Dedifferentiated amniotic fluid mesenchymal stem cell (primary cell): ENCODE measurements at regions not wholly inside any gene's neighbourhood (a gene's known extent, or its start where the extent isn't known, plus 50 kb on each side); places are given as distances from the start of the nearest gene placed in this dataset.

Source experiments
- DNase-seq: peaks from one replicate; pipeline ENCODE4 v3.0.0-alpha.2; 2016; ENCODE audit errors: extremely low spot score

GRCh38 chr17:14947671-14948070 lies 317.5 kb downstream of the PMP22 start:
- DNase-seq, result no peak

DNA sequence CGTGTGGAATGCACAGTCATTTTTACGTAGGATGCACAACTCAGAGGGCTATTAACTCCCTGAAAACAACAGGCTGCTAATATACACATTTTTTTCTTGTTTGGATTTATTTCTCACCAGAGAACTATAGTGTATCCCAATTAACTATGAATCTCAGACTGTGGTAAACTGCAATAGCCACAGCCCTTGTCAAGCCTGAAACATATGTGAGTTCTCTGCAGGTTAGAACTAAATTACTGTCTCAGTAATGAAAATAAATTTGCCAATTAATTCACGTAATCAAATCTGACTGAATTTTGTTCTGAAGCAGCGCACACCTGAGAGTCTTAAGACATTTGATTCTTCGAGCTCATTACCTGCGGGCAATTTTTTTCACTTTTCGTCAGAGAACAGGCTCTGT lies 318.6 kb downstream of the PMP22 start:
- no peak for DNase-seq

- DNase-seq, result no peak
Observed at GRCh38 chr17:14942526-14943190, 322.5 kb downstream of the PMP22 start.

GRCh38 chr17:14940938-14941265 lies 324.2 kb downstream of the PMP22 start:
- DNase-seq, result no peak

DNA sequence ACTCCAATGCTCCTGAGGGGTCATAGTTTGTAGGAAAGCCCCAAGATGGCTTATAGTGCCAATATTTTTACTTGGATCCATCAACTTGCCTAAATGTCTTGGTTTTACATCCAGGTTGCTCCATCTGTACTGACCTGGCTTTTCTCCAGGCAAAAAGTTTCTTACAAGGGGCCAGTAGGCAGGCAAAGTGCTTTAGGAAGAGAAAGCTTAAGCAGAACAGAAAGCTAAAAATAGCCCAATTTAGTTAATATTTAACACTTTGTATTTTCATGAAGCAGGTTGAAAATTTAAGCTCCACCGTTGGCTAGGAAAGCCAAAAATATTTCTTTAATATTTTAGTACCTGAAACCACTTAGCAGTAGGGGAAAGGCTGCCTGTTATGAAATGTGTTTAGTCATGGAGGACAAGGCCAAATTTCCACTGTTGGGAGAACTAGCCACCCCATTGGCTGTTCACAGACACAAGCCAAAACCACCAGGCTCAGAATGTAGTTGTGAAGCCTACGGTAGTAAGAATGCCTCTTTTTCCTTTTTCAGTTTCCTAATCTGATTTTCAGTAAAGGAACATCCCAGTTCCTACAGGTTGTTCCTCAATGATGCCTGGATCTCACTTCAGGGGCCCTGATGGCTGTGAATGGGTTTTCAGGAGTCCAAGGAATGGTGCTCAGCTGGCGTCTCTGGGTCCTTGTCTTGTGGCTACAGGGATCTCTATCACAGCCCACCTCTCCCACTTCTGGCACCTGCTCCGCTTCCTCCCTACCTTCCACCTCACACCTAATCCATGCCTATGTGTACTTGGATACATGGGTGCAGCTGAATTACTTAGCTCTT lies 324.8 kb downstream of the PMP22 start:
- DNase-seq, result no peak

DNA sequence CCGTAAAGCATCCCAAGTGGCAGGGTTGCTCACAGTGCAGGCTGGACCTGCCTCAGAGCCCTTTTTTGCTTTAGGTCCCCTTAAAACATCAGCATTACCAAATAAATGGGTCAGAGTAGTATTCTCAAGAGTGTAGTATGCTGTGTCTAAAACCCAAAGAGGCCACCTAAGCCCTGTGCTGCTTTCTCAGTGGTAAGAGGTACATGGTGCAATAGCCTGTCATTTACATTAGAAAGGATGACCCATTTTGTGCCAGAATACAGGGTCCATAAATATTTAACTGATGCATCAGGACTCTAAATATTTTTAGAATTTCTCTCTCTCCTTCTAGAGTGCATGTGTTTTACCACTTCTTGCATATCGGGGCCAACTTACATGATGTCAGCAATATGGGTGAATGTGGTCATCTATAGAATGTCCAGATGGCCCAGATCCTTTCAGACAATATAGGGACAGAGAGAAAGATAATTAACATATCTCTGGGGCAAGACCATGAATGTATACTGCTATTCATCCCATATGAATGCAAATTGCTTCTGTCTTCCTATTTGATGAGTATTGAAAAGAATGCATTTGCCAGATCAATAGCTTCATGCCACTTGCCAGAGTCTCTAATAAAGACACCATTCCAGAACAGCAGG lies 329.2 kb downstream of the PMP22 start:
- no peak for DNase-seq

- DNase-seq, result no peak
Observed at GRCh38 chr17:14935139-14935841, 329.8 kb downstream of the PMP22 start.

- no peak for DNase-seq
Observed at GRCh38 chr17:14933676-14934075, 331.4 kb downstream of the PMP22 start.

DNA sequence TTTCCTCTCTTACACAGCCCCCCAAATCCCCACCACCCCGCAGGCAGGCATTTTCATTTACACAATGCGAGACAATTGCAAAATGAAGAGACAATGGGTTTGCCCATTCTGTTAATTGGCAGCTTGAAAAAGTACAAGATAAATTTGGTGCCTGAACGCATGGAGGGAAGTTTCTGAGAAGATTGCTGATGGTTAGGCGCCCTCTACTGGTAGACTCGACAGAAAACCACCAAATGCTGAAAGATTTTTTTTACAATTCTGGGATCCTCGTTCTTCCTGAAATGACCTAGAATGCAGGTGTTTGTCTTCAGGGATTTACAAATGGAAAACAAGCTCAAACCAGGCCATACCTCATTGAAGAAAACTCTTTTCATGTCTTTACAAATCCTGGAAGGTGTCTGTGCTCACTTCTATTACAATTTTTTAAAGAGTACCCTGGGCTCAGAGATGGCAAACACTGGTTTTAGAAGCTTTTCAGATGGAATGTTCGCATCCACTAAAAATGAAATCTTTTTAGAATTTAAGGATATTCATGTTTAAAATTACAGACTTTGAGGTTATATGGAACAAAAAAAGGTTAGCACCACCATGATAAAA lies 338.5 kb downstream of the PMP22 start:
- DNase-seq, result peak; percentile 71

DNA sequence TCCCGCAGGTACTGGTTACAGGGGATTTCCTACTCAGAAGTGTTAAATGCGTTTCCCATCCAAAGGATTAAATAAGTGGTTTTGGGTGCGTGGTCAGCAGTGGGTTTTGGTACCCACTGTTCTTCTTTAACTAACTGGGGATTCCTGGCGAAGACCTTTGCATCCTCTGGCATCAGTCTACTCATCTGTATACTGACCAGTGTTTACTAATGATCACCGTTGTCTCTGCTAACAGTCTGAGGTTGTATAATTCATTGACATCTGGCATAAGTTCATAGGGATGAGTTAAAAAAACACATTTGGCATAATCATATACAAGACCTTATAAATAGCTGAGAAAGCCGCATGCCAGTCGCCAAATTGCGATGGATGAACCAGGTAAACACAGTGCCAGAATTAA lies 339.1 kb downstream of the PMP22 start:
- no peak for DNase-seq

- DNase-seq, result no peak
Observed at GRCh38 chr17:14925498-14925897, 339.6 kb downstream of the PMP22 start.

- no peak for DNase-seq
Observed at GRCh38 chr17:14923981-14924380, 341.1 kb downstream of the PMP22 start.

- DNase-seq, result peak; percentile 32
Observed at GRCh38 chr17:14922411-14922810, 342.7 kb downstream of the PMP22 start.

- no peak for DNase-seq
Observed at GRCh38 chr17:14921936-14922335, 343.2 kb downstream of the PMP22 start.

DNA sequence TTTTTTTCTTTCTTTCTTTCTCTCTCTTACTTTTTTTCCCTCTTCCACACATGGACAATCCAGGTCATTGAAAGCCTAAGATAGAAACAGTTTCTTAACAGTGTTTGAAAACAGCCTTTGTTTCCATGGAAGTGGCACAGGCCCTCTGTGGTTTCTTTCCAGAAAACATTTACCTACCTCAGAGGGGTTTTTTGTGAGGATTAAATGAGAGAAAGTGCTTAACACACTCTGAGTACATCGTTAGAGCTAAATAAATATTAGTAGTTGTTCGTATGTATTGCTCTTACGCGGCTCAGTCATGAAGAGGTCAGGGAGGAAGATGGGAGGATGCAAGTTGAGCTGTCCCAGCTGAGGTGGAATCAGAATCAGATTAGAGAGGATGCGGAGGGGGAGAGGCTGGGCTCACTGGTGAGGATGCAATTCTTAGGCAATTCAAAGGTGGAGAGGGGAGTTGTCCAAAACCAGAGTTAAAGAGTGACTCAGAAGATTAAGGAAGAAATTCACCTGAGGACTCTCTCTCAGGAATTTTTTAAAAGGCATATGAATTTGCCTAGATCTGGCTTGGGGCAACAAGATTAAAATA lies 345.4 kb downstream of the PMP22 start:
- no peak for DNase-seq

DNA sequence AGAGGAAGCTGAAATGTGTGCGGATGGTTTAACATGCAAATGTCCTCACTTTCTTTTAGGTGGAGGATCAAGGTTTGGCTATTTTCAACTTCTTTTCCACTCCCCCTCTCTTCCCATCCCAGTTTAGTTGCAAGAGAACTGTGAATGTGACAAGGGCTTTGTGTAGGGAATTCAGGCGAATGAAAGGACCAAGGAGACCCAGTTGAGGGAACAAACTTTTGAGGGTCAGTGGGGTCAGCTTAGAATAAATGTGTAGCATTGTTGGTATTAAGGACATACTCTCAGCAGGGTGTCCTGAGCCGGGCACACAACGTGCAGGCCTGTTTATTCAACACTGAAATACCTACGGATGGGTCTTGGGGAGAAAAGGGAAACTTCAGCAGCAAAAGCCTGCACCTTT lies 346.0 kb downstream of the PMP22 start:
- DNase-seq, result no peak

- peak; percentile 57 for DNase-seq
Observed at GRCh38 chr17:14918540-14918939, 346.6 kb downstream of the PMP22 start.

DNA sequence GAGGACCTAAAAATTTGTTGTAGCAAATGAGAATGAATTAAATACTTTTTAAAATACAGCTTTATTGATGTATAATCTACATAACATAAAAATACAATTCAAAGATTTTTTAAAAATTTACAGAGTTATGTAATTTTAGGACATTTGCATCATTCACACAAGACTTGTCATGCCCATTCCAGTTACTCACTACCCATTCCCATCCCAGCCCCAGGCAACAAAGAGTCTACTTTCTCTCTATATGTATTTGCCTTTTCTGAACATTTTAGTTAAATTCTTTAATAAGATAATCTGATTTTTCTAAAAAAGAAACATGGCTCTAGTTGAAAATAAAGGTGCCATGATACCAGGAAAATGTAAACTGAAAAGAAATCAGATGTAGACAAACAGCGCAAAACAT lies 354.2 kb downstream of the PMP22 start:
- DNase-seq, result no peak

GRCh38 chr17:14904386-14904785 lies 360.7 kb downstream of the PMP22 start:
- no peak for DNase-seq

DNA sequence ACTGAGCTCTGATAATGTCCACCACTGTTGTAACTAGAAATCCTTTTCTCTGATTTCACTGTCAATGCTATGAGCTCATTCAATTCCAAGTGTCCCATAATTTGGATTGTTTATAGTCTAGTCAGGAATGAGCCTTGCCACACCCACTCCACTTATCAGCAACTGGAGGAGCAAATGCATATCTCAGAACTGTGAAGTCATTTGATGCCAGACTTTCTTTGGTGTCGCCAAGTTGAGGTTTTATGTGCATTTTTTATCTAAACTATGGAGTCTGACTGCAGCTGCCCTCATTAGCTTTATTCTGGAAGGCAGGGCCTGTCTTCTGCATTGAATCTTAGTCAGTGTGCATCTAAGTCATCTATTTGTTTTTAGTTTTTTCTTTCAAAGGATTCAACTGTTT lies 361.3 kb downstream of the PMP22 start:
- no peak for DNase-seq

DNA sequence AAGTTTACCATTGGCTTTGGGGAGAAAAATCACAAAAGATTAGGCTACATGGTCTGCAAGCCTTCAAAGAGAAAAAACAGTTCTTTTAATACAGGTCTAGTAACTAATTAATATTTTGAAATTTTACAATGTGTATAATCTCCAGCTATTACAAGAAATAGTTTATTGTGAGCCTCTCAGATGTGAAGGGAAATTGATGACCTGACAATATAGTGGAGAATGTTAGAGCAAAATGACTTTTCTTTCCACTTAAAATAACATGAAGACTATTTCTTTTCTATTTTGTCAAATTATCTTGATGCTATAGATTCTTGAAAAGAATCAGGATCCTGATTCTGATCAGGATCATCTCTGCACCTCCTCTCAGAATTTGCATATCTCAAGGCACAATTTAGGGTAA lies 362.3 kb downstream of the PMP22 start:
- no peak for DNase-seq

GRCh38 chr17:14902297-14902696 lies 362.8 kb downstream of the PMP22 start:
- DNase-seq, result no peak
